ENCODE measurements at regions not wholly inside any gene's neighbourhood (a gene's known extent, or its start where the extent isn't known, plus 50 kb on each side); places are given as distances from the start of the nearest gene placed in this dataset.

DNA sequence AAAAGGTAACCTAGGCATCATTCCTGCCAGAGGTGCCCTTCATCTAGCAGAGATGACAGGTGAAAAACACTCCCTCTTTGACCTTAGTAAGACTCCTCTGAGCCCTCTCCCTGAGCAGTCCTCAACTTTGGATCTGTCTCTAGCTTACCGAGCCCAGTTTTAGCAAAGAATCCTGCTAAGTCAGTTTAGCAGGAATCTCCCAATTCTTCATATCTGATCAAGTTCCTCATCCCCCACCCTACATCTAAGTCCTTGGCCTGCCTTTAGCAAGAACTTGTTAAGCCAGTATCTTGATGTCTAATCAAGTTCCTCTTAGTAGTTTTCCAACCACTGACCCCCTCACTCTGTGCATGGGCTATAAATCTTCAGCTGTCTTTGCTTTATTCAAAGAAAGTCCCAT lies 235.6 kb downstream of the OMA1 start:
- no peak overlapping the region for H3K4me3 ChIP-seq
- no peaks in the 10 kb centered on the region for H3K9me2 ChIP-seq (ENCODE audit: insufficient read depth)
- no peak overlapping the region for H3K27ac ChIP-seq
- H3K36me3 ChIP-seq (ENCODE audit: low read depth) = no peaks in the 10 kb centered on the region
- no peak overlapping the region for H3K9ac ChIP-seq
- H3K4me2 ChIP-seq (ENCODE audit: unreplicated experiment) = no peak overlapping the region
- H3K27me3 ChIP-seq (replicated peaks; ENCODE audit: insufficient read depth) = 0 out of 2 replicates have a peak, but pooled peaks cover 5% of the 10 kb centered on the region
- DNase-seq = no peak
- WGBS, 2 experiments (ENCODE audit: low coverage in 1 of 2, low lambda C conversion rate in 2 of 2, missing lambda C conversion rate in 2 of 2) = 44 to 45% methylated on average over 1 of the region's 1 CpG
- no peaks in the 10 kb centered on the region for H4K20me1 ChIP-seq (ENCODE audit: insufficient read depth)
- no peak for TF ChIP-seq EZH2phosphoT487 (IDR thresholded peaks at IDR 0.05; ENCODE audit: insufficient read depth, low read depth)
- TF ChIP-seq EZH2 (IDR thresholded peaks at IDR 0.05; ENCODE audit: insufficient read depth, poor library complexity, severe bottlenecking) = no peak
- H3F3A ChIP-seq (ENCODE audit: insufficient read depth) = no peaks in the 10 kb centered on the region
- no peak overlapping the region for H2AFZ ChIP-seq
- H3K9me3 ChIP-seq (ENCODE audit: low read depth) = no peaks in the 10 kb centered on the region
- in situ Hi-C loops (cut with MboI) = no loop called here
- no peaks in the 10 kb centered on the region for H3K79me2 ChIP-seq (ENCODE audit: insufficient read depth)
- no peaks in the 10 kb centered on the region for H3K4me1 ChIP-seq (ENCODE audit: insufficient read depth)

DNA sequence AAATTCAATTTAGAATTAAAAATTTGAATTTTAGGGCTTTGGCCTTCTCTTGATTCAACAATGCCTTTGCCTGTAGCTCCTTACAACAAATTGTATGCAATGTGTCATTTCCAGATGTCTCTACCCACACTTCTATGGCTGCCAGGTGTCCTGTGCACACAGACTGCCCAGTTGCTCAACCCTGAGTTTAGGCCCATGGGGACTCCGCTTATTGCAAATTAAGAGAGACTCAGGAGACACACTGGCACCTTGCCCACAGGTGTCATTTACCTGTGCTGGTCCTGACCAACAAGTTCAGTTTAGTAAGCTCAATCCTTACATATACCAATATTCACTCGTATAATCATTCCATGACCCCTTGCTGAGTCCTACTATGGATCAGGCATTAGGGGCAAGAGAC lies 236.1 kb downstream of the OMA1 start:
- no peak overlapping the region for H3K9ac ChIP-seq
- no peak overlapping the region for H3K4me3 ChIP-seq
- H3K36me3 ChIP-seq (ENCODE audit: low read depth) = no peaks in the 10 kb centered on the region
- no peak overlapping the region for H2AFZ ChIP-seq
- H3K79me2 ChIP-seq (ENCODE audit: insufficient read depth) = no peaks in the 10 kb centered on the region
- no peaks in the 10 kb centered on the region for H3F3A ChIP-seq (ENCODE audit: insufficient read depth)
- in situ Hi-C loops (cut with MboI) = no loop called here
- no peaks in the 10 kb centered on the region for H3K4me1 ChIP-seq (ENCODE audit: insufficient read depth)
- WGBS, 2 experiments (ENCODE audit: low coverage in 1 of 2, low lambda C conversion rate in 2 of 2, missing lambda C conversion rate in 2 of 2) = 31 to 42% methylated on average over 2 of the region's 2 CpGs
- H3K27ac ChIP-seq = no peak overlapping the region
- no peak for TF ChIP-seq EZH2 (IDR thresholded peaks at IDR 0.05; ENCODE audit: insufficient read depth, poor library complexity, severe bottlenecking)
- TF ChIP-seq EZH2phosphoT487 (IDR thresholded peaks at IDR 0.05; ENCODE audit: insufficient read depth, low read depth) = no peak
- H3K4me2 ChIP-seq (ENCODE audit: unreplicated experiment) = no peak overlapping the region
- 0 out of 2 replicates have a peak, but pooled peaks cover 5% of the 10 kb centered on the region for H3K27me3 ChIP-seq (replicated peaks; ENCODE audit: insufficient read depth)
- H3K9me3 ChIP-seq (ENCODE audit: low read depth) = no peaks in the 10 kb centered on the region
- H4K20me1 ChIP-seq (ENCODE audit: insufficient read depth) = no peaks in the 10 kb centered on the region
- H3K9me2 ChIP-seq (ENCODE audit: insufficient read depth) = no peaks in the 10 kb centered on the region
- no peak for DNase-seq

DNA sequence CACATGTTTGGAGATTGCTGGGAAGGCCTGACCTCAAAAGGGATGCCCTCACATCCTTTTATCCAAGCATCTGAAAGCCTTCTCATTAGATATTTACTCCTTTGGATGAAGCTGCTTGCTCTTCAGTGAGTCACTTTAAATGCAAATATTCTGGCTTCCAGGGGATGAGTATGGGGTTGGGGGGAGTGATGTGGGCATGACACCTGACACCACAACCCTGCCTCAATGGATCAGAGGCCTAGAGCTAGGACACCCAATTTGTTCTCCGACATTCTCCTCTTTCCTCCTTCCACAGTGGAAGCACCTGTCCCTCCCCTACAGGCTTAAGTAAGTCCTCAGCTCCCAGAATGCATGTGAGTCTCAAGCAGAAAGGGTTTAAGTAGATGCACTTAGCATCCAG lies 238.3 kb downstream of the OMA1 start:
- Histone ChIP-seq H3K4me1 (ENCODE audit: insufficient read depth) (no peaks in the 10 kb centered on the region), H3K79me2 (ENCODE audit: insufficient read depth) (no peaks in the 10 kb centered on the region), H3K36me3 (ENCODE audit: low read depth) (no peaks in the 10 kb centered on the region), H2AFZ (no peak overlapping the region), H4K20me1 (ENCODE audit: insufficient read depth) (no peaks in the 10 kb centered on the region), H3K9ac (no peak overlapping the region), H3K4me2 (ENCODE audit: unreplicated experiment) (no peak overlapping the region), H3F3A (ENCODE audit: insufficient read depth) (no peaks in the 10 kb centered on the region), H3K27ac (no peak overlapping the region), H3K27me3 (replicated peaks; ENCODE audit: insufficient read depth) (0 out of 2 replicates have a peak, but pooled peaks cover 5% of the 10 kb centered on the region), H3K4me3 (no peak overlapping the region), H3K9me2 (ENCODE audit: insufficient read depth) (no peaks in the 10 kb centered on the region), H3K9me3 (ENCODE audit: low read depth) (no peaks in the 10 kb centered on the region)
- 36 to 60% methylated on average over 1 of the region's 1 CpG for WGBS, 2 experiments (ENCODE audit: low coverage in 1 of 2, low lambda C conversion rate in 2 of 2, missing lambda C conversion rate in 2 of 2)
- DNase-seq = no peak
- TF ChIP-seq EZH2phosphoT487 (IDR thresholded peaks at IDR 0.05; ENCODE audit: insufficient read depth, low read depth) (no peak), EZH2 (IDR thresholded peaks at IDR 0.05; ENCODE audit: insufficient read depth, poor library complexity, severe bottlenecking) (no peak)
- in situ Hi-C loops (cut with MboI) = no loop called here

DNA sequence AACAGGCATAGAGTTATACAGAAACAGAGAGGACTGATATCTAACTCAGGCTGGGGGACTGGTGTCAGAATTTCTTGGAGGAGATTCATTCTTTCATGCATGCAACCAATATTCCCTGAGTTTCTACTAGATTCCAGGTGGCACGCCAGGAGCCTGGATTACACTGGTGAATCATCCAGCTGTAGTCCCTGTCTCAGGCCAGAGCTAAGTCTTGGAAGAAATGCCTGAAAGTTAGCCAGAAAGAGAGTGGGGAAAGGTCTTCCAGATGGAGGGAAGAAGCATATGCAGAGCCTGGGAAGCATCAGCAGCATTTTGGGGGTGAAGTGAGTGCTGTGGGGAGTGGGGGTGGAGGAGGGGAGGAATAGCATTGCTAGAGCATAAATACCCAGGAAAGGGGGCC lies 239.1 kb downstream of the OMA1 start:
- H3K4me3 ChIP-seq = no peak overlapping the region
- H3K9me2 ChIP-seq (ENCODE audit: insufficient read depth) = no peaks in the 10 kb centered on the region
- H3K4me1 ChIP-seq (ENCODE audit: insufficient read depth) = no peaks in the 10 kb centered on the region
- H3K36me3 ChIP-seq (ENCODE audit: low read depth) = no peaks in the 10 kb centered on the region
- H3F3A ChIP-seq (ENCODE audit: insufficient read depth) = no peaks in the 10 kb centered on the region
- H3K4me2 ChIP-seq (ENCODE audit: unreplicated experiment) = no peak overlapping the region
- in situ Hi-C loops (cut with MboI) = no loop called here
- no peaks in the 10 kb centered on the region for H4K20me1 ChIP-seq (ENCODE audit: insufficient read depth)
- H3K27me3 ChIP-seq (replicated peaks; ENCODE audit: insufficient read depth) = 0 out of 2 replicates have a peak, but pooled peaks cover 5% of the 10 kb centered on the region
- no peak overlapping the region for H3K9ac ChIP-seq
- H3K9me3 ChIP-seq (ENCODE audit: low read depth) = no peaks in the 10 kb centered on the region
- TF ChIP-seq EZH2phosphoT487 (IDR thresholded peaks at IDR 0.05; ENCODE audit: insufficient read depth, low read depth) (no peak), EZH2 (IDR thresholded peaks at IDR 0.05; ENCODE audit: insufficient read depth, poor library complexity, severe bottlenecking) (no peak)
- H3K27ac ChIP-seq = no peak overlapping the region
- no peaks in the 10 kb centered on the region for H3K79me2 ChIP-seq (ENCODE audit: insufficient read depth)
- DNase-seq = no peak
- no peak overlapping the region for H2AFZ ChIP-seq
- WGBS, 2 experiments (ENCODE audit: low coverage in 1 of 2, low lambda C conversion rate in 2 of 2, missing lambda C conversion rate in 2 of 2) = 0 to 8% methylated on average over 1 of the region's 1 CpG

- no peak overlapping the region for H3K4me3 ChIP-seq
- H3K9ac ChIP-seq = no peak overlapping the region
- no peaks in the 10 kb centered on the region for H3K9me2 ChIP-seq (ENCODE audit: insufficient read depth)
- H3K79me2 ChIP-seq (ENCODE audit: insufficient read depth) = no peaks in the 10 kb centered on the region
- H2AFZ ChIP-seq = no peak overlapping the region
- no peak overlapping the region for H3K27ac ChIP-seq
- no peaks in the 10 kb centered on the region for H3K4me1 ChIP-seq (ENCODE audit: insufficient read depth)
- 0 out of 2 replicates have a peak, but pooled peaks cover 5% of the 10 kb centered on the region for H3K27me3 ChIP-seq (replicated peaks; ENCODE audit: insufficient read depth)
- no peaks in the 10 kb centered on the region for H3K36me3 ChIP-seq (ENCODE audit: low read depth)
- WGBS, 2 experiments (ENCODE audit: low coverage in 1 of 2, low lambda C conversion rate in 2 of 2, missing lambda C conversion rate in 2 of 2) = 2 to 14% methylated on average over 1 of the region's 1 CpG
- in situ Hi-C loops (cut with MboI) = no loop called here
- H3K9me3 ChIP-seq (ENCODE audit: low read depth) = no peaks in the 10 kb centered on the region
- no peaks in the 10 kb centered on the region for H3F3A ChIP-seq (ENCODE audit: insufficient read depth)
- DNase-seq = no peak
- no peak overlapping the region for H3K4me2 ChIP-seq (ENCODE audit: unreplicated experiment)
- no peak for TF ChIP-seq EZH2phosphoT487 (IDR thresholded peaks at IDR 0.05; ENCODE audit: insufficient read depth, low read depth)
- no peaks in the 10 kb centered on the region for H4K20me1 ChIP-seq (ENCODE audit: insufficient read depth)
Measured at GRCh38 chr1:58305622-58306021, 240.9 kb downstream of the OMA1 start.
